ENCODE measurements at regions not wholly inside any gene's neighbourhood (a gene's known extent, or its start where the extent isn't known, plus 50 kb on each side); places are given as distances from the start of the nearest gene placed in this dataset.

GRCh38 chr4:43682551-43682950, 766.1 kb downstream of the KCTD8 start:
- no peak for TF ChIP-seq EP300 (IDR thresholded peaks at IDR 0.05)
- TF ChIP-seq POLR2AphosphoS5 (IDR thresholded peaks at IDR 0.05), result no peak
- no peak for TF ChIP-seq CTCF (IDR thresholded peaks at IDR 0.05)
- no peak for TF ChIP-seq POLR2A (IDR thresholded peaks at IDR 0.05)
- 68% methylated on average over 3 of the region's 3 CpGs for WGBS, 2 donors
- no peaks in the 10 kb centered on the region for H3K27me3 ChIP-seq
- H3K36me3 ChIP-seq, result no peaks in the 10 kb centered on the region
- no peak overlapping the region for H3K4me3 ChIP-seq
- H3K4me1 ChIP-seq, result no peaks in the 10 kb centered on the region
- no peaks in the 10 kb centered on the region for H3K9me3 ChIP-seq
- ATAC-seq (ENCODE audit: low FRiP score in 2 of 2) (no peak), DNase-seq (no peak)
- H3K27ac ChIP-seq, result no peak overlapping the region

GRCh38 chr4:43690116-43690515, 758.5 kb downstream of the KCTD8 start:
- ATAC-seq (ENCODE audit: low FRiP score in 2 of 2) (no peak), DNase-seq (no peak)
- Histone ChIP-seq H3K36me3 (no peaks in the 10 kb centered on the region), H3K4me3 (no peak overlapping the region), H3K27me3 (no peaks in the 10 kb centered on the region), H3K9me3 (no peaks in the 10 kb centered on the region), H3K4me1 (no peaks in the 10 kb centered on the region), H3K27ac (no peak overlapping the region)
- WGBS, 2 donors, result 96% methylated on average over 1 of the region's 1 CpG
- TF ChIP-seq EP300 (IDR thresholded peaks at IDR 0.05) (no peak), POLR2AphosphoS5 (IDR thresholded peaks at IDR 0.05) (no peak), POLR2A (IDR thresholded peaks at IDR 0.05) (no peak), CTCF (IDR thresholded peaks at IDR 0.05) (no peak)

GRCh38 chr4:43693876-43694275, 754.7 kb downstream of the KCTD8 start:
- Histone ChIP-seq H3K27ac (no peak overlapping the region), H3K9me3 (no peaks in the 10 kb centered on the region), H3K4me1 (no peaks in the 10 kb centered on the region), H3K4me3 (no peak overlapping the region), H3K36me3 (no peaks in the 10 kb centered on the region), H3K27me3 (no peaks in the 10 kb centered on the region)
- 52 to 60% methylated on average over 1 of the region's 1 CpG for WGBS, 2 donors
- TF ChIP-seq EP300 (IDR thresholded peaks at IDR 0.05) (no peak), POLR2A (IDR thresholded peaks at IDR 0.05) (no peak), CTCF (IDR thresholded peaks at IDR 0.05) (no peak), POLR2AphosphoS5 (IDR thresholded peaks at IDR 0.05) (no peak)
- DNase-seq (no peak), ATAC-seq (ENCODE audit: low FRiP score in 2 of 2) (no peak)

DNA sequence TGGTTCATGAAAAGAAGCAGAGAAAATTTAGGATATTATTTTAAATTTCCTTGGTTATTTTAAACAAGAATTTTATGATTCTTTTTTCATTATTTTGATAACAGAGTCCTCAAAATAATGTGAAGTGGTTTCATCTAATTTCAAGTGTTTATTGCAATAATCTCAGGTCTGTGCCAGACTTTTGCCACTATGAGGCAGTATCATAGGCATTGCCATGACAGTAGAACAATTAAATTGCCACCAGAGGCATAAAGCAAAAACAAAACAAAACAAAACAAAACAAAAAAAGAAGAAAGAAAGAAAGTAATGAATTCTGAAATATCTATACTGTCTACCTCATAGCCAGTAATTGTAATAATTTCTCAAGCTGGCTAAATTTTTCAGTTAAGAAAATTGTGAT, 739.2 kb downstream of the KCTD8 start:
- H3K9me3 ChIP-seq, result no peaks in the 10 kb centered on the region
- no peaks in the 10 kb centered on the region for H3K27me3 ChIP-seq
- DNase-seq (no peak), ATAC-seq (ENCODE audit: low FRiP score in 2 of 2) (no peak)
- no peaks in the 10 kb centered on the region for H3K36me3 ChIP-seq
- no peaks in the 10 kb centered on the region for H3K4me1 ChIP-seq
- no peak overlapping the region for H3K27ac ChIP-seq
- TF ChIP-seq POLR2AphosphoS5 (IDR thresholded peaks at IDR 0.05), result no peak
- TF ChIP-seq EP300 (IDR thresholded peaks at IDR 0.05), result no peak
- no peak for TF ChIP-seq POLR2A (IDR thresholded peaks at IDR 0.05)
- no peak for TF ChIP-seq CTCF (IDR thresholded peaks at IDR 0.05)
- no peak overlapping the region for H3K4me3 ChIP-seq

DNA sequence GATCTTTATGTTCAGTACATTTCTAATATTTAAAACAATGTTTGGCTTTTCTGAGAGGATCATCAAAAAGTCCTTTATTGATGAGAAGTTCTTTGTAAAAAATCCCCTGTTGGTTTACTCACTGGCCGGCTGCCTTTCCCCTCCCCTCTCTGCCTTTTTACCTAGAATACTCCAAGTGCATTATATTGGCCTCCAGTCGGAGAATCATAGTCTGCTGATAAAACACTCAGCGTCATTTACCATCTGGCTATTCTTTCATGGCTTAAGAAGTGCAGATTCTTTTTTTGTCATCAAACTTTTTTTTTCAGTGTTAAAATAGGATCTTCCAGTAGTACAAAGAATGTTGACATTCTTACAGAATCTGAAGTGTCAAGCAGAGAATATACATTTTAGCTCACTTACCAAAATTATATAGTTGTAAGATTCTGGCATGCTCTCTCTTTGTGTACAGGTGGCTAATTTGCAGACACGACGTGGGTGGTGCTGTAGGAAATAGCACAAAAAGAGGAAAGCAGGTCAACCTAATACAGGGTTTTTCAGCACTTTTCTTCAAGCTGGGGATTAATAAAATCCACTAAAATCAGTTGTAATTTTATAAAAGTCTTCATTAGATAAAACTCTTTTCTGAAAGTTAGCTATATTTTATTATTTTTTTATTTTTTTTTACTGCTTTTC, 731.8 kb downstream of the KCTD8 start:
- 57 to 67% methylated on average over 5 of the region's 5 CpGs for WGBS, 2 donors
- H3K27ac ChIP-seq, result no peak overlapping the region
- no peaks in the 10 kb centered on the region for H3K27me3 ChIP-seq
- no peaks in the 10 kb centered on the region for H3K4me1 ChIP-seq
- DNase-seq (no peak), ATAC-seq (ENCODE audit: low FRiP score in 2 of 2) (no peak)
- TF ChIP-seq POLR2AphosphoS5 (IDR thresholded peaks at IDR 0.05) (no peak), POLR2A (IDR thresholded peaks at IDR 0.05) (no peak), EP300 (IDR thresholded peaks at IDR 0.05) (no peak), CTCF (IDR thresholded peaks at IDR 0.05) (no peak)
- no peaks in the 10 kb centered on the region for H3K9me3 ChIP-seq
- H3K36me3 ChIP-seq, result no peaks in the 10 kb centered on the region
- H3K4me3 ChIP-seq, result no peak overlapping the region
